Testis (tissue), 2 donors: ENCODE measurements at regions not wholly inside any gene's neighbourhood (a gene's known extent, or its start where the extent isn't known, plus 50 kb on each side); places are given as distances from the start of the nearest gene placed in this dataset.

Experiments used
- DNase-seq: peaks from one replicate; pipeline ENCODE4 v3.0.0-alpha.2; 2019
- H3K27ac ChIP-seq, 2 donors: fragments of 200-600 bp; sonication (generic); one replicate each; pipeline ENCODE4 v1.5.1; 2019
- H3K27me3 ChIP-seq: fragments of 200-600 bp; sonication (generic); one replicate; pipeline ENCODE4 v1.5.1; 2019
- H3K36me3 ChIP-seq: fragments of 200-600 bp; sonication (generic); one replicate; pipeline ENCODE4 v1.5.1; 2017; ENCODE audit warnings: low read depth; ENCODE audit errors: missing control alignments
- H3K4me1 ChIP-seq: fragments of 200-600 bp; sonication (generic); one replicate; pipeline ENCODE4 v1.5.1; 2019
- H3K4me3 ChIP-seq, 2 donors: fragments of 200-600 bp; sonication (generic); one replicate each; pipeline ENCODE4 v1.5.1; 2017 to 2019
- H3K9me3 ChIP-seq: fragments of 200-600 bp; sonication (generic); one replicate; pipeline ENCODE4 v1.5.1; 2017
- POLR2A ChIP-seq: fragments of 450-650 bp; IDR thresholded peaks from one replicate; pipeline ENCODE4 v1.6.1; 2017; ENCODE audit warnings: antibody characterized with exemption, mild to moderate bottlenecking, moderate library complexity
- WGBS, 2 donors: methylation state at CpG; one replicate each; pipeline ENCODE4 v1.1.5; 2018; 5-methylcytosine and 5-hydroxymethylcytosine counted together
- intact Hi-C: fragments of 100-400 bp; cut with DNase I; formaldehyde crosslinking; loops from one replicate; pipeline ENCODE4 v1.15.1; 2023; ENCODE audit warnings: low total_unique reads
- TF ChIP-seq, protein P1 (sequence below), 3 experiments: fragments of 450-650 bp in 2 of 3; fragments of 200-600 bp in 1 of 3; sonication (generic) in 1 of 3; IDR thresholded peaks; one replicate each; pipeline ENCODE4 v1.5.1; 2016 to 2019; ENCODE audit warnings: antibody characterized with exemption in 3 of 3, mild to moderate bottlenecking in 2 of 3, moderate library complexity in 1 of 3

- intact Hi-C loops: no loop called here
- no peaks in the 10 kb centered on the region for H3K27me3 ChIP-seq
- no peak for TF ChIP-seq POLR2A
- TF ChIP-seq, protein P1, sequence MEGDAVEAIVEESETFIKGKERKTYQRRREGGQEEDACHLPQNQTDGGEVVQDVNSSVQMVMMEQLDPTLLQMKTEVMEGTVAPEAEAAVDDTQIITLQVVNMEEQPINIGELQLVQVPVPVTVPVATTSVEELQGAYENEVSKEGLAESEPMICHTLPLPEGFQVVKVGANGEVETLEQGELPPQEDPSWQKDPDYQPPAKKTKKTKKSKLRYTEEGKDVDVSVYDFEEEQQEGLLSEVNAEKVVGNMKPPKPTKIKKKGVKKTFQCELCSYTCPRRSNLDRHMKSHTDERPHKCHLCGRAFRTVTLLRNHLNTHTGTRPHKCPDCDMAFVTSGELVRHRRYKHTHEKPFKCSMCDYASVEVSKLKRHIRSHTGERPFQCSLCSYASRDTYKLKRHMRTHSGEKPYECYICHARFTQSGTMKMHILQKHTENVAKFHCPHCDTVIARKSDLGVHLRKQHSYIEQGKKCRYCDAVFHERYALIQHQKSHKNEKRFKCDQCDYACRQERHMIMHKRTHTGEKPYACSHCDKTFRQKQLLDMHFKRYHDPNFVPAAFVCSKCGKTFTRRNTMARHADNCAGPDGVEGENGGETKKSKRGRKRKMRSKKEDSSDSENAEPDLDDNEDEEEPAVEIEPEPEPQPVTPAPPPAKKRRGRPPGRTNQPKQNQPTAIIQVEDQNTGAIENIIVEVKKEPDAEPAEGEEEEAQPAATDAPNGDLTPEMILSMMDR (IDR thresholded peaks at IDR 0.05): no peak
- WGBS, 2 donors: 77 to 91% methylated on average over 4 of the region's 4 CpGs
- H3K4me3 ChIP-seq: no peak overlapping the region
- H3K4me1 ChIP-seq: no peaks in the 10 kb centered on the region
- H3K27ac ChIP-seq: no peak overlapping the region
- DNase-seq: no peak
- no peaks in the 10 kb centered on the region for H3K36me3 ChIP-seq
- H3K9me3 ChIP-seq: no peaks in the 10 kb centered on the region
These were observed 118.1 kb downstream of the NUDT12 start for GRCh38 chr5:103444333-103445038.

DNA sequence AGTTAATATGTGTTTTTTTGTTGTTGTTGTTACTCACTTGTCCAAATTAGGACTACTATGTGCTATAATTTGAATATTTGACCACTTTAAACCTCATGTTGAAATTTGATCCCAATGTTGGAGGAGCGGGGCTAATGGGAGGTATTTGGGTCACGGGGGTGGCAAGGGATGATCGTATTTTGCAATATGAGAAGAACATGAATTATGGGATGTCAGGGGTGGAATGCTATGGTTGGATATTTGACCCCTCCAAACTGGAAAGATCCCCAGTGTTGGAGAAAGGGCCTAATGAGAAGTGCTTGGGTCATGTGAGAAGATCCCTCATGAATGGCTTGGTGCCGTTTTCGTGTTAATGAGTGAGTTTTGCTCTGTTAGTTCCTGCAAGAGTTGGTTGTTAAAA lies 119.8 kb downstream of the NUDT12 start:
- Histone ChIP-seq H3K27ac (no peak overlapping the region), H3K27me3 (no peaks in the 10 kb centered on the region), H3K36me3 (no peaks in the 10 kb centered on the region), H3K4me1 (no peaks in the 10 kb centered on the region), H3K9me3 (no peaks in the 10 kb centered on the region), H3K4me3 (no peak overlapping the region)
- intact Hi-C loops: no loop called here
- TF ChIP-seq, protein P1 (IDR thresholded peaks at IDR 0.05): no peak
- no peak for TF ChIP-seq POLR2A
- WGBS, 2 donors: 80 to 85% methylated on average over 5 of the region's 5 CpGs
- no peak for DNase-seq

DNA sequence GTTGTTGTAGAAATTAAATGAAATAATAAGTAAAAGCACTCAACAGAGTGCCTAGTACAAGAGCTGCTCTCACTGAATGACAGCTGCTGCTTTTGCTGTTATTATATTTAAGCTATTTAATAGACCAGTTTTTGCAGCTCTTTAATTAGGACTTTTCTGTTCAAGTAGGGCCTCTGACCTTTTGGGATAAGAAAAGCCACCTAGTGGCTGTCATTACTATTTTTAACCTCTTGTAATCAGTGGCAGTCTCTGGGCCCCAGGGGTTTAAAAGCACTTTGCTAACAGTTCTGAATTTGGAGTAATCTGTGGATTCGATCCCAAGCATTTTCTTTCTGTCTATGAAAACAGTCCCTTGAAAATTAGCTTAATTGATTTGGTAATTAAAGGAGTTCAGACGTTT lies 121.1 kb downstream of the NUDT12 start:
- no peak for DNase-seq
- TF ChIP-seq, protein P1 (IDR thresholded peaks at IDR 0.05): no peak
- no peak for TF ChIP-seq POLR2A
- Histone ChIP-seq H3K9me3 (no peaks in the 10 kb centered on the region), H3K27me3 (no peaks in the 10 kb centered on the region), H3K36me3 (no peaks in the 10 kb centered on the region), H3K4me1 (no peaks in the 10 kb centered on the region), H3K4me3 (no peak overlapping the region), H3K27ac (no peak overlapping the region)
- intact Hi-C loops: no loop called here
- WGBS, 2 donors: 58 to 63% methylated on average over 2 of the region's 2 CpGs

DNA sequence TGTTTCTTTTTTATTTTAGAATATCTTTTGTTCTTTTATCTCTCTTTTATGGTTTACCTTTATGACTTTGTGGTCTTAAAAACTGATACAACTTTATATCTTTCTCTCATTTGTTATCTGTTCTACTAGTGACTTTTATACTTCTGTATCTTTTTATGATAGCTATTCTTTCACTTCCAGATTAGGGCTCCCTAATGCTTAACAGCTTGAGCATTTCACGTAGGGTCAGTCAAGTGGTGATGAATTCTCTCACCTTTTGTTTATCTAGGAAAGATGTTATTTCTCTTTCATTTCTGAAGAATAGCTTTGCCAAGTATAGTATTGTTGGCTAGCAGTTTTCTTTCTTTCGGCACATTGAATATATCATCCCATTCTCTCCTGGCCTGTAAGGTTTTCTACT lies 123.6 kb downstream of the NUDT12 start:
- no peak for DNase-seq
- WGBS, 2 donors: 60 to 92% methylated on average over 2 of the region's 2 CpGs
- Histone ChIP-seq H3K4me3 (no peak overlapping the region), H3K27me3 (no peaks in the 10 kb centered on the region), H3K9me3 (no peaks in the 10 kb centered on the region), H3K4me1 (no peaks in the 10 kb centered on the region), H3K27ac (no peak overlapping the region), H3K36me3 (no peaks in the 10 kb centered on the region)
- intact Hi-C loops: no loop called here
- TF ChIP-seq, protein P1 (IDR thresholded peaks at IDR 0.05): no peak
- TF ChIP-seq POLR2A: no peak

- Histone ChIP-seq H3K27ac (no peak overlapping the region), H3K36me3 (no peaks in the 10 kb centered on the region), H3K27me3 (no peaks in the 10 kb centered on the region), H3K9me3 (no peaks in the 10 kb centered on the region), H3K4me3 (no peak overlapping the region), H3K4me1 (no peaks in the 10 kb centered on the region)
- intact Hi-C loops: no loop called here
- DNase-seq: no peak
- 94 to 97% methylated on average over 2 of the region's 2 CpGs for WGBS, 2 donors
- TF ChIP-seq, protein P1 (IDR thresholded peaks at IDR 0.05): no peak
- no peak for TF ChIP-seq POLR2A
These were observed 125.9 kb downstream of the NUDT12 start for GRCh38 chr5:103436656-103437055.
